ENCODE measurements at regions not wholly inside any gene's neighbourhood (a gene's known extent, or its start where the extent isn't known, plus 50 kb on each side); places are given as distances from the start of the nearest gene placed in this dataset.
"Not testable (repeated sequence)": the region's sequence is repeated elsewhere in the genome, so short reads cannot be mapped to it uniquely, and the experiment has no call there.

- no peaks in the 10 kb centered on the region for H3K36me3 ChIP-seq (ENCODE audit: low read depth)
- no peak overlapping the region for H3K4me3 ChIP-seq
- ATAC-seq (no peak), DNase-seq (no peak)
- no peaks in the 10 kb centered on the region for H3K9me3 ChIP-seq
- TF ChIP-seq CTCF (IDR thresholded peaks at IDR 0.05): no peak
- H3K4me1 ChIP-seq (ENCODE audit: low read depth): no peaks in the 10 kb centered on the region
- intact Hi-C loops (cut with DNase I, micrococcal nuclease): no loop called here
These were observed 211.5 kb upstream of the NR3C2 start for GRCh38 chr4:148653681-148654080.

GRCh38 chr4:148651991-148652390 is 209.8 kb upstream of the NR3C2 start:
- DNase-seq: no peak
- no peak for ATAC-seq
- no peaks in the 10 kb centered on the region for H3K4me1 ChIP-seq (ENCODE audit: low read depth)
- no peaks in the 10 kb centered on the region for H3K9me3 ChIP-seq
- no peak overlapping the region for H3K4me3 ChIP-seq
- no peak for TF ChIP-seq CTCF (IDR thresholded peaks at IDR 0.05)
- intact Hi-C loops (cut with DNase I, micrococcal nuclease): no loop called here
- H3K36me3 ChIP-seq (ENCODE audit: low read depth): no peaks in the 10 kb centered on the region

- Histone ChIP-seq H3K36me3 (ENCODE audit: low read depth) (no peaks in the 10 kb centered on the region), H3K9me3 (no peaks in the 10 kb centered on the region), H3K4me1 (ENCODE audit: low read depth) (no peaks in the 10 kb centered on the region), H3K4me3 (no peak overlapping the region)
- no peak for TF ChIP-seq CTCF (IDR thresholded peaks at IDR 0.05)
- no peak for DNase-seq
- no peak for ATAC-seq
- intact Hi-C loops (cut with DNase I, micrococcal nuclease): no loop called here
These were observed 207.6 kb upstream of the NR3C2 start for GRCh38 chr4:148649652-148650331.

GRCh38 chr4:148643851-148644250 is 201.6 kb upstream of the NR3C2 start:
- no peak overlapping the region for H3K4me3 ChIP-seq
- ATAC-seq (no peak), DNase-seq (no peak)
- no peaks in the 10 kb centered on the region for H3K9me3 ChIP-seq
- no peaks in the 10 kb centered on the region for H3K4me1 ChIP-seq (ENCODE audit: low read depth)
- intact Hi-C loops (cut with DNase I, micrococcal nuclease): no loop called here
- H3K36me3 ChIP-seq (ENCODE audit: low read depth): no peaks in the 10 kb centered on the region
- no peak for TF ChIP-seq CTCF (IDR thresholded peaks at IDR 0.05)

- DNase-seq: no peak
- no peak for TF ChIP-seq CTCF (IDR thresholded peaks at IDR 0.05)
- intact Hi-C loops (cut with DNase I, micrococcal nuclease): no loop called here
These were observed 200.7 kb upstream of the NR3C2 start for GRCh38 chr4:148642907-148643306.

GRCh38 chr4:148638079-148638478 is 195.9 kb upstream of the NR3C2 start:
- H3K4me3 ChIP-seq; DNase-seq; ATAC-seq; H3K4me1 ChIP-seq (ENCODE audit: low read depth); H3K36me3 ChIP-seq (ENCODE audit: low read depth); intact Hi-C loops (cut with DNase I, micrococcal nuclease): not testable (repeated sequence)
- peaks cover 17% of the 10 kb centered on the region for H3K9me3 ChIP-seq

More at GRCh38 chr4:148642907-148643306, 200.7 kb upstream of the NR3C2 start:
- Histone ChIP-seq H3K4me3 (no peak overlapping the region), H3K4me1 (ENCODE audit: low read depth) (no peaks in the 10 kb centered on the region), H3K36me3 (ENCODE audit: low read depth) (no peaks in the 10 kb centered on the region), H3K9me3 (peaks cover 7% of the 10 kb centered on the region)
- ATAC-seq: no peak

GRCh38 chr4:148637453-148637852 is 195.2 kb upstream of the NR3C2 start:
- H3K4me1 ChIP-seq (ENCODE audit: low read depth); H3K36me3 ChIP-seq (ENCODE audit: low read depth); DNase-seq; H3K4me3 ChIP-seq; ATAC-seq; intact Hi-C loops (cut with DNase I, micrococcal nuclease): not testable (repeated sequence)
- peaks cover 17% of the 10 kb centered on the region for H3K9me3 ChIP-seq

Measured in mucosa of descending colon (tissue), 3 donors.